ENCODE measurements at regions not wholly inside any gene's neighbourhood (a gene's known extent, or its start where the extent isn't known, plus 50 kb on each side); places are given as distances from the start of the nearest gene placed in this dataset.
A peak's percentile ranks its signal among the peaks of the same experiment; 100 is the strongest.

GRCh38 chr10:8168836-8169235, 114.3 kb downstream of the GATA3 start:
- H3K4me3 Mint-ChIP-seq: no peak overlapping the region
- H3K4me1 ChIP-seq (ENCODE audit: control insufficient read depth, insufficient read depth, low read length): no peaks in the 10 kb centered on the region

GRCh38 chr10:8171008-8171407, 116.5 kb downstream of the GATA3 start:
- Histone ChIP-seq H3K36me3 (ENCODE audit: control insufficient read depth, insufficient read depth, low read length) (no peaks in the 10 kb centered on the region), H3K27me3 (ENCODE audit: control insufficient read depth, insufficient read depth, low read length) (no peaks in the 10 kb centered on the region), H3K4me1 (ENCODE audit: control insufficient read depth, insufficient read depth, low read length) (no peaks in the 10 kb centered on the region), H3K27ac (ENCODE audit: low read length) (no peak overlapping the region), H3K4me3 (ENCODE audit: low read length) (no peak overlapping the region), H3K9me3 (ENCODE audit: control insufficient read depth, insufficient read depth, low read length) (peaks cover 3% of the 10 kb centered on the region)
- peaks cover 9 to 16% of the 10 kb centered on the region in 2 donors for H3K9me3 Mint-ChIP-seq
- no peaks in the 10 kb centered on the region for H3K27me3 Mint-ChIP-seq (ENCODE audit: low read depth in 2 of 2)
- H3K36me3 Mint-ChIP-seq: peaks cover 23% of the 10 kb centered on the region
- intact Hi-C loops (cut with micrococcal nuclease): no loop called here
- ATAC-seq (no peak), DNase-seq (no peak)
- no peaks in the 10 kb centered on the region for H3K4me1 Mint-ChIP-seq
- WGBS (ENCODE audit: insufficient coverage): 96% methylated on average over 2 of the region's 2 CpGs
- no peak overlapping the region for H3K4me3 Mint-ChIP-seq
- H3K27ac Mint-ChIP-seq: no peak overlapping the region
- TF ChIP-seq CTCF (IDR thresholded peaks at IDR 0.05): no peak

More at GRCh38 chr10:8168836-8169235, 114.3 kb downstream of the GATA3 start:
- Mint-ChIP-seq H3K27ac (no peak overlapping the region), H3K27me3 (ENCODE audit: low read depth in 2 of 2) (no peaks in the 10 kb centered on the region), H3K9me3 (peaks cover 9 to 16% of the 10 kb centered on the region in 2 donors), H3K4me1 (no peaks in the 10 kb centered on the region), H3K36me3 (peaks cover 23% of the 10 kb centered on the region)
- Histone ChIP-seq H3K27me3 (ENCODE audit: control insufficient read depth, insufficient read depth, low read length) (no peaks in the 10 kb centered on the region), H3K36me3 (ENCODE audit: control insufficient read depth, insufficient read depth, low read length) (no peaks in the 10 kb centered on the region), H3K27ac (ENCODE audit: low read length) (no peak overlapping the region), H3K9me3 (ENCODE audit: control insufficient read depth, insufficient read depth, low read length) (peaks cover 3% of the 10 kb centered on the region), H3K4me3 (ENCODE audit: low read length) (no peak overlapping the region)
- intact Hi-C loops (cut with micrococcal nuclease): no loop called here
- no peak for ATAC-seq
- no peak for TF ChIP-seq CTCF (IDR thresholded peaks at IDR 0.05)
- DNase-seq: no peak

- no peak overlapping the region for H3K4me3 Mint-ChIP-seq
- Histone ChIP-seq H3K27ac (ENCODE audit: low read length) (no peak overlapping the region), H3K9me3 (ENCODE audit: control insufficient read depth, insufficient read depth, low read length) (peaks cover 3% of the 10 kb centered on the region), H3K4me1 (ENCODE audit: control insufficient read depth, insufficient read depth, low read length) (no peaks in the 10 kb centered on the region), H3K27me3 (ENCODE audit: control insufficient read depth, insufficient read depth, low read length) (no peaks in the 10 kb centered on the region), H3K36me3 (ENCODE audit: control insufficient read depth, insufficient read depth, low read length) (no peaks in the 10 kb centered on the region), H3K4me3 (ENCODE audit: low read length) (no peak overlapping the region)
- 85% methylated on average over 7 of the region's 7 CpGs for WGBS (ENCODE audit: insufficient coverage)
- no peak overlapping the region for H3K27ac Mint-ChIP-seq
- intact Hi-C loops (cut with micrococcal nuclease): no loop called here
- DNase-seq (no peak), ATAC-seq (no peak)
- H3K9me3 Mint-ChIP-seq: peaks cover 9 to 13% of the 10 kb centered on the region in 2 donors
- H3K36me3 Mint-ChIP-seq: peaks cover 21% of the 10 kb centered on the region
- H3K4me1 Mint-ChIP-seq: no peaks in the 10 kb centered on the region
- no peak for TF ChIP-seq CTCF (IDR thresholded peaks at IDR 0.05)
- H3K27me3 Mint-ChIP-seq (ENCODE audit: low read depth in 2 of 2): no peaks in the 10 kb centered on the region
Observed at GRCh38 chr10:8172604-8173003, 118.1 kb downstream of the GATA3 start.

- Mint-ChIP-seq H3K4me1 (no peaks in the 10 kb centered on the region), H3K27me3 (ENCODE audit: low read depth in 2 of 2) (no peaks in the 10 kb centered on the region), H3K27ac (no peak overlapping the region), H3K36me3 (peaks cover 13% of the 10 kb centered on the region), H3K4me3 (no peak overlapping the region), H3K9me3 (peaks cover 9 to 10% of the 10 kb centered on the region in 2 donors)
- ATAC-seq: peak in 1 of 3 donors; percentile 14
- DNase-seq: no peak
- Histone ChIP-seq H3K9me3 (ENCODE audit: control insufficient read depth, insufficient read depth, low read length) (peaks cover 3% of the 10 kb centered on the region), H3K4me1 (ENCODE audit: control insufficient read depth, insufficient read depth, low read length) (no peaks in the 10 kb centered on the region), H3K4me3 (ENCODE audit: low read length) (no peak overlapping the region), H3K36me3 (ENCODE audit: control insufficient read depth, insufficient read depth, low read length) (no peaks in the 10 kb centered on the region), H3K27ac (ENCODE audit: low read length) (no peak overlapping the region), H3K27me3 (ENCODE audit: control insufficient read depth, insufficient read depth, low read length) (no peaks in the 10 kb centered on the region)
- no peak for TF ChIP-seq CTCF (IDR thresholded peaks at IDR 0.05)
- 96% methylated on average over 4 of the region's 4 CpGs for WGBS (ENCODE audit: insufficient coverage)
- intact Hi-C loops (cut with micrococcal nuclease): no loop called here
Observed at GRCh38 chr10:8173243-8173865, 118.9 kb downstream of the GATA3 start.
